ENCODE measurements at regions not wholly inside any gene's neighbourhood (a gene's known extent, or its start where the extent isn't known, plus 50 kb on each side); places are given as distances from the start of the nearest gene placed in this dataset.

GRCh38 chr11:32029721-32030120, 61.2 kb upstream of the RCN1 start:
- no peaks in the 10 kb centered on the region for H3K79me1 ChIP-seq (ENCODE audit: low read depth, low read length)
- ChIA-PET POLR2A (ENCODE audit: partially characterized antibody) (no interaction called here), CTCF (ENCODE audit: partially characterized antibody) (interaction anchor here (0.7 to 2.4 kb wide), 4 partner anchors 22 to 957 kb away, joined by 3 to 15 read pairs (median 6); no protein-coding TSS in a partner anchor)
- H3K4me3 ChIP-seq (ENCODE audit: extremely low read depth in 1 of 4, insufficient read depth in 2 of 4, low read depth in 3 of 4, low read length in 4 of 4), result no peak overlapping the region
- no peak overlapping the region for H3K18ac ChIP-seq (ENCODE audit: extremely low read depth, low read length)
- TF ChIP-seq ATF3 (IDR thresholded peaks at IDR 0.05; ENCODE audit: insufficient read depth, low read depth, low read length) (no peak), BRCA1 (IDR thresholded peaks at IDR 0.05; ENCODE audit: low read depth, low read length) (no peak), TEAD4 (IDR thresholded peaks at IDR 0.05; ENCODE audit: low read depth, low read length) (no peak), ZNF274 (IDR thresholded peaks at IDR 0.05; ENCODE audit: borderline replicate concordance, extremely low read depth, low read length) (no peak)
- no peak overlapping the region for H3K4me2 ChIP-seq (ENCODE audit: insufficient read depth in 1 of 2, low read depth in 2 of 2, low read length in 2 of 2)
- no peak overlapping the region for H3K27ac ChIP-seq (ENCODE audit: low read depth, low read length)
- no peaks in the 10 kb centered on the region for H4K20me1 ChIP-seq (replicated peaks in 1 of 2; ENCODE audit: control insufficient read depth in 1 of 2, insufficient read depth in 2 of 2, low read length in 2 of 2)
- no peak overlapping the region for H2BK12ac ChIP-seq (ENCODE audit: low read depth, low read length)
- DNase-seq (ENCODE audit: low read depth in 1 of 2, low spot score in 2 of 2) (no peak), FAIRE-seq (no peak)
- no peak overlapping the region for H2AFZ ChIP-seq (ENCODE audit: low read length)
- no peak overlapping the region for H3K9ac ChIP-seq (replicated peaks in 1 of 4; ENCODE audit: extremely low read depth in 1 of 4, low read depth in 3 of 4, low read length in 3 of 4)
- no peak overlapping the region for H3K56ac ChIP-seq (replicated peaks; ENCODE audit: insufficient read length, low read depth, low read length)
- H3K23ac ChIP-seq (ENCODE audit: insufficient read length), result no peak overlapping the region
- H3K36me3 ChIP-seq (ENCODE audit: control insufficient read depth in 2 of 4, insufficient read depth in 4 of 4, low read length in 3 of 4), result no peaks in the 10 kb centered on the region
- no peak overlapping the region for H3K4ac ChIP-seq (replicated peaks; ENCODE audit: insufficient read length, low read depth, low read length)
- H3K27me3 ChIP-seq (replicated peaks in 1 of 4; ENCODE audit: control insufficient read depth in 3 of 4, extremely low read depth in 1 of 4, insufficient read depth in 3 of 4, low read length in 3 of 4), result peaks cover 0 to 1% (median 0%) of the 10 kb centered on the region in 4 experiments; a peak in 1 of 7 replicates
- no peaks in the 10 kb centered on the region for H3K9me3 ChIP-seq (ENCODE audit: insufficient read depth in 2 of 2, low read depth in 1 of 2, low read length in 1 of 2)
- no peak overlapping the region for H4K8ac ChIP-seq (ENCODE audit: extremely low read depth, insufficient read depth, low read length)
- no peak overlapping the region for H2BK15ac ChIP-seq (ENCODE audit: low read length)
- no peak overlapping the region for H2BK120ac ChIP-seq (replicated peaks; ENCODE audit: low read depth, low read length)
- H4K5ac ChIP-seq (ENCODE audit: insufficient read length, low read depth, low read length), result no peak overlapping the region
- H3K4me1 ChIP-seq (replicated peaks in 1 of 4; ENCODE audit: control insufficient read depth in 3 of 4, insufficient read depth in 4 of 4, low read length in 3 of 4), result no peaks in the 10 kb centered on the region
- H2BK20ac ChIP-seq (ENCODE audit: low read length), result no peak overlapping the region
- no peak overlapping the region for H2BK5ac ChIP-seq (ENCODE audit: low read depth, low read length)
- 96% methylated on average over 4 of the region's 4 CpGs; no CpG with 5 or more reads in 1 of the 2 experiments for WGBS, 2 experiments (ENCODE audit: extremely low coverage in 1 of 2, insufficient coverage in 1 of 2, insufficient read length in 1 of 2, insufficient replicate concordance in 2 of 2, low coverage in 1 of 2, low lambda C conversion rate in 2 of 2, missing lambda C conversion rate in 1 of 2)
- H3K23me2 ChIP-seq (ENCODE audit: low read depth, low read length), result no peaks in the 10 kb centered on the region
- H3K79me2 ChIP-seq (ENCODE audit: control insufficient read depth in 1 of 2, insufficient read depth in 2 of 2, low read length in 2 of 2), result no peaks in the 10 kb centered on the region
- H4K91ac ChIP-seq (replicated peaks; ENCODE audit: insufficient read length, low read length), result no peak overlapping the region
- H2AK5ac ChIP-seq (ENCODE audit: low read depth, low read length), result no peak overlapping the region
- H3K14ac ChIP-seq (ENCODE audit: insufficient read length), result no peak overlapping the region

All from H1 (cell line).